B cell (primary cell): ENCODE measurements at regions not wholly inside any gene's neighbourhood (a gene's known extent, or its start where the extent isn't known, plus 50 kb on each side); places are given as distances from the start of the nearest gene placed in this dataset.

ENCODE experiments used
- ATAC-seq: fragments of 200-7000 bp; cut with Tn5 transposase; one replicate; pipeline ENCODE4 v1.10.0; 2021; ENCODE audit warnings: low read depth, mild to moderate bottlenecking, moderate number of reproducible peaks, moderate library complexity
- CTCF ChIA-PET: fragments of 350-600 bp; sonication (Branson Sonifier 250); formaldehyde crosslinking; loops from one replicate; lab custom pipeline; 2021; ENCODE audit warnings: antibody characterized with exemption, inconsistent platforms; lab: Charles Lee
- POLR2A ChIA-PET: fragments of 350-600 bp; sonication (Branson Sonifier 250); formaldehyde crosslinking; loops from one replicate; lab custom pipeline; 2021; ENCODE audit warnings: antibody characterized with exemption; lab: Charles Lee
- DNase-seq: peaks from one replicate; pipeline ENCODE4 v3.0.0; 2013
- H2AFZ ChIP-seq: 2 replicates; pipeline ENCODE4 v1.6.1; 2012; ENCODE audit warnings: mild to moderate bottlenecking, low read depth, low read length; ENCODE audit not compliant: insufficient read depth, poor library complexity, severe bottlenecking
- H3K27ac ChIP-seq, 2 donors: 1 replicate in 1 of 2; 2 replicates in 1 of 2; pipeline ENCODE4 v1.5.1; 2012 to 2013; ENCODE audit warnings: low read length in 2 of 2, mild to moderate bottlenecking in 2 of 2, moderate library complexity in 1 of 2
- H3K27me3 ChIP-seq, 4 experiments: fragments of 200-600 bp in 1 of 4; sonication (generic) in 1 of 4; replicated peaks in 1 of 4; 1 replicate in 2 of 4; 2 replicates in 2 of 4; pipeline versions ENCODE4 v1.6.1 to v1.7.0; 2013 to 2016; ENCODE audit warnings: low read length in 3 of 4, mild to moderate bottlenecking in 2 of 4, mixed read lengths in 1 of 4, moderate library complexity in 1 of 4; ENCODE audit not compliant: insufficient read depth in 4 of 4, control insufficient read depth in 3 of 4; ENCODE audit errors: control extremely low read depth in 1 of 4
- H3K36me3 ChIP-seq, 2 experiments: replicated peaks in 1 of 2; 1 replicate in 1 of 2; 2 replicates in 1 of 2; pipeline versions ENCODE4 v1.6.1 to v1.7.1; 2013; ENCODE audit warnings: low read length in 1 of 2; ENCODE audit not compliant: insufficient read depth in 2 of 2, control insufficient read depth in 1 of 2; ENCODE audit errors: control extremely low read depth in 1 of 2, extremely low read depth in 1 of 2
- H3K4me1 ChIP-seq, 2 donors: fragments of 200-600 bp in 1 of 2; sonication (generic) in 1 of 2; 1 replicate in 1 of 2; 2 replicates in 1 of 2; pipeline versions ENCODE4 v1.5.1 to v1.6.1; 2013 to 2017; ENCODE audit warnings: low read length in 2 of 2; ENCODE audit not compliant: control insufficient read depth in 2 of 2, insufficient read depth in 2 of 2
- H3K4me2 ChIP-seq: replicated peaks from 2 replicates; pipeline ENCODE3; 2012; ENCODE audit warnings: mild to moderate bottlenecking, low read depth, low read length; ENCODE audit not compliant: poor library complexity, severe bottlenecking
- H3K4me3 ChIP-seq, 5 experiments: fragments of 200-600 bp in 1 of 5; sonication (generic) in 1 of 5; 1 replicate in 3 of 5; 2 replicates in 2 of 5; pipeline versions ENCODE4 v1.5.1 to v1.7.0; 2011 to 2016; ENCODE audit warnings: low read length in 4 of 5, mild to moderate bottlenecking in 4 of 5, low read depth in 2 of 5, control low read depth in 1 of 5, moderate library complexity in 1 of 5; ENCODE audit not compliant: insufficient read depth in 1 of 5; ENCODE audit errors: control extremely low read depth in 1 of 5, extremely low read depth in 1 of 5
- H3K79me2 ChIP-seq: fragments of 200-600 bp; sonication (generic); one replicate; pipeline ENCODE4 v1.6.0; 2016; ENCODE audit warnings: low read length; ENCODE audit not compliant: control insufficient read depth, insufficient read depth
- H3K9ac ChIP-seq: fragments of 200-600 bp; sonication (generic); 2 replicates; pipeline ENCODE4 v1.6.1; 2017; ENCODE audit warnings: mild to moderate bottlenecking, low read length, moderate library complexity
- H3K9me3 ChIP-seq, 3 donors: one replicate each; pipeline versions ENCODE4 v1.6.1 to v1.7.1; 2013; ENCODE audit warnings: low read length in 2 of 3; ENCODE audit not compliant: control insufficient read depth in 2 of 3, insufficient read depth in 1 of 3; ENCODE audit errors: control extremely low read depth in 1 of 3
- H4K20me1 ChIP-seq: 2 replicates; pipeline ENCODE4 v1.6.0; 2012; ENCODE audit warnings: mild to moderate bottlenecking, low read length; ENCODE audit not compliant: insufficient read depth, control insufficient read depth, poor library complexity, severe bottlenecking
- H3K27ac Mint-ChIP-seq: one replicate; pipeline ENCODE4 v1.8.0; 2021; ENCODE audit warnings: mixed read lengths
- H3K27me3 Mint-ChIP-seq: one replicate; pipeline ENCODE4 v1.8.0; 2021; ENCODE audit warnings: mixed read lengths
- H3K4me1 Mint-ChIP-seq: one replicate; pipeline ENCODE4 v1.8.0; 2021; ENCODE audit warnings: mixed read lengths
- H3K4me3 Mint-ChIP-seq: one replicate; pipeline ENCODE4 v1.8.0; 2021; ENCODE audit warnings: mixed read lengths
- H3K9me3 Mint-ChIP-seq: one replicate; pipeline ENCODE4 v1.8.0; 2022; ENCODE audit warnings: mixed read lengths; ENCODE audit not compliant: insufficient read depth
- CTCF ChIP-seq: fragments of 200-600 bp; IDR thresholded peaks from one replicate; pipeline ENCODE4 v1.8.0; 2022; ENCODE audit warnings: antibody characterized with exemption, mild to moderate bottlenecking
- EZH2 ChIP-seq: IDR thresholded peaks from 2 replicates; pipeline ENCODE4 v1.6.1; 2012; ENCODE audit warnings: borderline replicate concordance, low read depth, mild to moderate bottlenecking, moderate library complexity, low read length; ENCODE audit not compliant: insufficient read depth, poor library complexity, severe bottlenecking
- WGBS: methylation state at CpG from one replicate; pipeline ENCODE4 v1.1.5; 2013; ENCODE audit warnings: missing lambda C conversion rate; ENCODE audit not compliant: insufficient coverage; 5-methylcytosine and 5-hydroxymethylcytosine counted together
- intact Hi-C: fragments of 100-400 bp; cut with micrococcal nuclease; formaldehyde crosslinking; loops from one replicate; pipeline ENCODE4 v1.10.0; 2022

GRCh38 chr9:105979290-105979689, 284.9 kb downstream of the TMEM38B start:
- ATAC-seq, result no peak

GRCh38 chr9:105984714-105985113, 290.4 kb downstream of the TMEM38B start:
- Histone ChIP-seq H4K20me1 (no peaks in the 10 kb centered on the region), H3K9me3 (no peaks in the 10 kb centered on the region), H3K27ac (no peak overlapping the region), H3K4me1 (no peaks in the 10 kb centered on the region), H3K27me3 (peaks cover 0 to 2% (median 0%) of the 10 kb centered on the region in 4 experiments), H3K79me2 (no peaks in the 10 kb centered on the region), H3K4me3 (no peak overlapping the region), H3K9ac (no peak overlapping the region), H3K4me2 (no peak overlapping the region), H3K36me3 (no peaks in the 10 kb centered on the region), H2AFZ (no peak overlapping the region)
- ChIA-PET POLR2A (no interaction called here), CTCF (no interaction called here)
- H3K4me3 Mint-ChIP-seq, result no peak overlapping the region
- H3K27ac Mint-ChIP-seq, result no peak overlapping the region
- no peaks in the 10 kb centered on the region for H3K9me3 Mint-ChIP-seq
- H3K27me3 Mint-ChIP-seq, result peaks cover 6% of the 10 kb centered on the region
- TF ChIP-seq CTCF (no peak), EZH2 (no peak)
- H3K4me1 Mint-ChIP-seq, result no peaks in the 10 kb centered on the region
- no peak for ATAC-seq
- no peak for DNase-seq
- no CpG with 5 or more reads among the region's 2 CpGs for WGBS
- intact Hi-C loops, result no loop called here

More at GRCh38 chr9:105979290-105979689, 284.9 kb downstream of the TMEM38B start:
- H3K4me1 Mint-ChIP-seq, result no peaks in the 10 kb centered on the region
- no peak for TF ChIP-seq CTCF
- no peak for TF ChIP-seq EZH2
- H3K4me1 ChIP-seq, result no peaks in the 10 kb centered on the region
- H3K27me3 Mint-ChIP-seq, result peaks cover 15% of the 10 kb centered on the region
- H3K4me3 ChIP-seq, result no peak overlapping the region
- no peak overlapping the region for H3K4me3 Mint-ChIP-seq
- no peak overlapping the region for H3K4me2 ChIP-seq
- no peak overlapping the region for H3K27ac Mint-ChIP-seq
- H3K27me3 ChIP-seq, result peaks cover 0 to 3% (median under 1%) of the 10 kb centered on the region in 4 experiments
- no peaks in the 10 kb centered on the region for H3K79me2 ChIP-seq
- no peaks in the 10 kb centered on the region for H3K9me3 Mint-ChIP-seq
- no peaks in the 10 kb centered on the region for H4K20me1 ChIP-seq
- no peaks in the 10 kb centered on the region for H3K36me3 ChIP-seq
- ChIA-PET CTCF (no interaction called here), POLR2A (no interaction called here)
- H3K9ac ChIP-seq, result no peak overlapping the region
- no peak for DNase-seq
- WGBS, result no CpG with 5 or more reads among the region's 2 CpGs
- intact Hi-C loops, result no loop called here
- H3K27ac ChIP-seq, result no peak overlapping the region
- no peak overlapping the region for H2AFZ ChIP-seq
- H3K9me3 ChIP-seq, result no peaks in the 10 kb centered on the region
